T-cell (primary cell): ENCODE measurements at regions not wholly inside any gene's neighbourhood (a gene's known extent, or its start where the extent isn't known, plus 50 kb on each side); places are given as distances from the start of the nearest gene placed in this dataset.
"Not testable (repeated sequence)": the region's sequence is repeated elsewhere in the genome, so short reads cannot be mapped to it uniquely, and the experiment has no call there.

ENCODE experiments used
- ATAC-seq, 4 experiments: fragments of 200-7000 bp in 3 of 4; fragments of 150-1000 bp in 1 of 4; cut with Tn5 transposase; replicated peaks in 1 of 4; 1 replicate in 3 of 4; 2 replicates in 1 of 4; pipeline ENCODE4 v1.10.0; 2021; ENCODE audit warnings: moderate library complexity in 3 of 4, mild to moderate bottlenecking in 2 of 4, moderate number of reproducible peaks in 1 of 4
- CTCF ChIA-PET, 2 donors: fragments of 300-600 bp; sonication (Branson Sonifier 250); formaldehyde crosslinking; loops; one replicate each; lab custom pipeline; 2022; ENCODE audit warnings: antibody characterized with exemption in 2 of 2; lab: Charles Lee
- POLR2A ChIA-PET, 2 donors: fragments of 300-600 bp; sonication (Branson Sonifier 250); formaldehyde crosslinking; loops; one replicate each; lab custom pipeline; 2022; ENCODE audit warnings: antibody characterized with exemption in 2 of 2; lab: Charles Lee
- DNase-seq, 35 experiments: peaks; one replicate each; pipeline versions ENCODE4 v3.0.0 to v3.0.0-alpha.2; 2013 to 2023
- H3K27ac ChIP-seq: one replicate; pipeline ENCODE4 v1.5.1; 2013; ENCODE audit warnings: low read length
- H3K27me3 ChIP-seq, 2 experiments: replicated peaks in 1 of 2; 1 replicate in 1 of 2; 2 replicates in 1 of 2; pipeline versions ENCODE4 v1.6.1 to v1.7.0; 2013; ENCODE audit warnings: low read length in 1 of 2, mixed read lengths in 1 of 2; ENCODE audit not compliant: control insufficient read depth in 2 of 2, insufficient read depth in 2 of 2; ENCODE audit errors: extremely low read depth in 1 of 2
- H3K36me3 ChIP-seq, 2 donors: 1 replicate in 1 of 2; 2 replicates in 1 of 2; pipeline versions ENCODE4 v1.6.1 to v1.7.0; 2013; ENCODE audit warnings: low read length in 1 of 2; ENCODE audit not compliant: control insufficient read depth in 2 of 2, insufficient read depth in 1 of 2; ENCODE audit errors: extremely low read depth in 1 of 2
- H3K4me1 ChIP-seq, 2 experiments: 1 replicate in 1 of 2; 2 replicates in 1 of 2; pipeline versions ENCODE4 v1.6.1 to v1.7.0; 2013; ENCODE audit warnings: low read length in 2 of 2, mixed read lengths in 1 of 2; ENCODE audit not compliant: insufficient read depth in 2 of 2, control insufficient read depth in 1 of 2; ENCODE audit errors: extremely low read depth in 1 of 2
- H3K4me3 ChIP-seq, 2 donors: 1 replicate in 1 of 2; 2 replicates in 1 of 2; pipeline versions ENCODE4 v1.5.1 to v1.7.0; 2013; ENCODE audit warnings: mild to moderate bottlenecking in 2 of 2, low read length in 1 of 2, moderate library complexity in 1 of 2; ENCODE audit not compliant: control insufficient read depth in 1 of 2; ENCODE audit errors: extremely low read depth in 1 of 2
- H3K9me3 ChIP-seq: 2 replicates; pipeline ENCODE4 v1.7.0; 2013
- H3K27ac Mint-ChIP-seq, 2 donors: one replicate each; pipeline ENCODE4 v1.8.0; 2020 to 2021; ENCODE audit warnings: mild to moderate bottlenecking in 2 of 2, mixed read lengths in 2 of 2
- H3K27me3 Mint-ChIP-seq, 2 donors: one replicate each; pipeline ENCODE4 v1.8.0; 2021 to 2022; ENCODE audit warnings: mixed read lengths in 2 of 2
- H3K36me3 Mint-ChIP-seq: one replicate; pipeline ENCODE4 v1.8.0; 2021; ENCODE audit warnings: mixed read lengths
- H3K4me1 Mint-ChIP-seq, 3 donors: one replicate each; pipeline ENCODE4 v1.8.0; 2020 to 2022; ENCODE audit warnings: mixed read lengths in 3 of 3, mild to moderate bottlenecking in 1 of 3
- H3K4me3 Mint-ChIP-seq, 3 donors: one replicate each; pipeline ENCODE4 v1.8.0; 2020 to 2022; ENCODE audit warnings: mild to moderate bottlenecking in 3 of 3, mixed read lengths in 3 of 3, moderate library complexity in 3 of 3
- H3K9me3 Mint-ChIP-seq, 3 donors: one replicate each; pipeline ENCODE4 v1.8.0; 2020 to 2022; ENCODE audit warnings: mixed read lengths in 3 of 3
- WGBS: methylation state at CpG from one replicate; pipeline ENCODE4 v1.1.5; 2013; ENCODE audit warnings: missing lambda C conversion rate; ENCODE audit not compliant: insufficient coverage; 5-methylcytosine and 5-hydroxymethylcytosine counted together

DNA sequence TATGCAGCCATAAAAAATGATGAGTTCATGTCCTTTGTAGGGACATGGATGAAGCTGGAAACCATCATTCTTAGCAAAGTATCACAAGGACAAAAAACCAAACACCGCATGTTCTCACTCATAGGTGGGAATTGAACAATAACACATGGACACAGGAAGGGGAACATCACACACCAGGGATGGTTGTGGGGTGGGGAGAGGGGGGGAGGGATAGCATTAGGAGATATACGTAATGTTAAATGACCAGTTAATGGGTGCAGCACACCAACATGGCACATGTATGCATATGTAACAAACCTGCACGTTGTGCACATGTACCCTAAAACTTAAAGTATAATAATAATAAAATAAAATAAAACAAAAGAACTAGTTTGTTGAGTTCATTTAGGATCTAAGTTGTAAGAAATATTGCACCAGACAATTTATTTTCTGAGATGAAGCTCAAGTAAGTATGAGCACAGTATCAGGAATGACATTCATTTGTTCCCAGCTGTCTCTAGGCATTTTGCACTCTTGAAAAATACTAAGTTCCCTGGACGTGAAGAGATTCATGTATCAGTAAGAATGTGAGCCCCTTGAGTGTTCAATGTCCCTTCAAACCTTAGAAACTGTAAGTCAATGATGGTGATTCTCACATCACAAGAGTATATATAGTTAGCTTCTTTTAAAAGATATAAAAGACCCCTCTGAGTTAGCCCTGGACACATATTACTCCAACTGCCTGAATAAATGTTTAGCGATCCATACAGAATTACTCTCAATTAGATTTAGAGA, 1519.3 kb upstream of the TPTE start:
- CTCF ChIA-PET, result not testable (repeated sequence)

GRCh38 chr21:9003909-9004814, 1517.2 kb upstream of the TPTE start:
- H3K4me3 ChIP-seq, ATAC-seq, H3K36me3 Mint-ChIP-seq, H3K27ac ChIP-seq, DNase-seq, H3K9me3 ChIP-seq, H3K36me3 ChIP-seq, H3K4me1 Mint-ChIP-seq, H3K4me1 ChIP-seq, H3K27ac Mint-ChIP-seq, H3K4me3 Mint-ChIP-seq, POLR2A ChIA-PET, CTCF ChIA-PET: not testable (repeated sequence)
- H3K9me3 Mint-ChIP-seq, result peaks cover 0 to 24% (median 20%) of the 10 kb centered on the region in 3 donors
- WGBS, result 35% methylated on average over 5 of the region's 7 CpGs
- H3K27me3 Mint-ChIP-seq, result peaks cover 23 to 58% of the 10 kb centered on the region in 2 donors
- H3K27me3 ChIP-seq, result peaks cover 0 to 12% of the 10 kb centered on the region in 2 experiments

More for the DNA sequence above, 1519.3 kb upstream of the TPTE start:
- Mint-ChIP-seq H3K27me3 (peaks cover 9 to 42% of the 10 kb centered on the region in 2 donors), H3K9me3 (peaks cover 0 to 30% (median 23%) of the 10 kb centered on the region in 3 donors)
- H3K27ac ChIP-seq, ATAC-seq, H3K4me3 ChIP-seq, H3K36me3 Mint-ChIP-seq, H3K4me1 Mint-ChIP-seq, POLR2A ChIA-PET, H3K4me3 Mint-ChIP-seq, DNase-seq, H3K9me3 ChIP-seq, H3K4me1 ChIP-seq, H3K27ac Mint-ChIP-seq, H3K36me3 ChIP-seq, H3K27me3 ChIP-seq: not testable (repeated sequence)
- 83% methylated on average over 1 of the region's 5 CpGs for WGBS

GRCh38 chr21:9004815-9005518, 1516.4 kb upstream of the TPTE start:
- POLR2A ChIA-PET, H3K36me3 ChIP-seq, DNase-seq, H3K4me1 ChIP-seq, H3K36me3 Mint-ChIP-seq, CTCF ChIA-PET, H3K27ac ChIP-seq, H3K27ac Mint-ChIP-seq, H3K4me1 Mint-ChIP-seq, ATAC-seq, H3K9me3 ChIP-seq, H3K4me3 Mint-ChIP-seq, H3K4me3 ChIP-seq: not testable (repeated sequence)
- peaks cover 0 to 23% (median 17%) of the 10 kb centered on the region in 3 donors for H3K9me3 Mint-ChIP-seq
- peaks cover 25 to 58% of the 10 kb centered on the region in 2 donors for H3K27me3 Mint-ChIP-seq
- H3K27me3 ChIP-seq, result peaks cover 0 to 15% of the 10 kb centered on the region in 2 experiments
- 50% methylated on average over 2 of the region's 3 CpGs for WGBS

GRCh38 chr21:9005671-9006070, 1515.7 kb upstream of the TPTE start:
- H3K36me3 ChIP-seq, H3K4me3 Mint-ChIP-seq, H3K4me1 Mint-ChIP-seq, H3K9me3 ChIP-seq, H3K4me3 ChIP-seq, H3K4me1 ChIP-seq, CTCF ChIA-PET, POLR2A ChIA-PET, H3K27ac ChIP-seq, DNase-seq, H3K36me3 Mint-ChIP-seq, H3K27ac Mint-ChIP-seq, ATAC-seq: not testable (repeated sequence)
- peaks cover 27 to 59% of the 10 kb centered on the region in 2 donors for H3K27me3 Mint-ChIP-seq
- H3K9me3 Mint-ChIP-seq, result peaks cover 0 to 19% (median 14%) of the 10 kb centered on the region in 3 donors
- WGBS, result 64% methylated on average over 1 of the region's 1 CpG
- H3K27me3 ChIP-seq, result peaks cover 0 to 15% of the 10 kb centered on the region in 2 experiments

DNA sequence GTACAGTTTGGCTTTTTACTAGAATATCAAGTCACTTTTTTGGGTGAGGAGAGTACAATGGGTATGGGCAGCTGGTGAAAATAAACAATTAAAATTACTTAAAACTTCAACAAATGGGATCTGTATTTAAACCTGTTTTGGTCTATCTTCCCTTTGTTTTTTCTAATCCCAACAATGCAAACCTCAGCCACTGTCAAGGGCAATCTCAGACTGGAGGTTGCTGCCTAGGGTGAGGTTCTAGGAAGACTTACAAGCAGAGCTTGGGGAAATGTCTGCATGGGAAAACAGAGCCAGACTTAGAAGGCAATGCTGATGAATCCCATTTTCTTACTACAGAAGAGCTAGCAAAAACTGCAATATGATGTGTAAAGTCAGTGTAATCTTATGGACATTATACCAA, 1515.3 kb upstream of the TPTE start:
- H3K27me3 ChIP-seq, result peaks cover 0 to 15% of the 10 kb centered on the region in 2 experiments
- H3K4me3 Mint-ChIP-seq, H3K9me3 ChIP-seq, H3K27ac ChIP-seq, H3K4me1 ChIP-seq, POLR2A ChIA-PET, ATAC-seq, H3K36me3 Mint-ChIP-seq, DNase-seq, CTCF ChIA-PET, H3K4me1 Mint-ChIP-seq, H3K27ac Mint-ChIP-seq, H3K36me3 ChIP-seq, H3K4me3 ChIP-seq: not testable (repeated sequence)
- peaks cover 31 to 63% of the 10 kb centered on the region in 2 donors for H3K27me3 Mint-ChIP-seq
- H3K9me3 Mint-ChIP-seq, result peaks cover 0 to 17% (median 12%) of the 10 kb centered on the region in 3 donors
